ENCODE measurements at regions not wholly inside any gene's neighbourhood (a gene's known extent, or its start where the extent isn't known, plus 50 kb on each side); places are given as distances from the start of the nearest gene placed in this dataset.

DNA sequence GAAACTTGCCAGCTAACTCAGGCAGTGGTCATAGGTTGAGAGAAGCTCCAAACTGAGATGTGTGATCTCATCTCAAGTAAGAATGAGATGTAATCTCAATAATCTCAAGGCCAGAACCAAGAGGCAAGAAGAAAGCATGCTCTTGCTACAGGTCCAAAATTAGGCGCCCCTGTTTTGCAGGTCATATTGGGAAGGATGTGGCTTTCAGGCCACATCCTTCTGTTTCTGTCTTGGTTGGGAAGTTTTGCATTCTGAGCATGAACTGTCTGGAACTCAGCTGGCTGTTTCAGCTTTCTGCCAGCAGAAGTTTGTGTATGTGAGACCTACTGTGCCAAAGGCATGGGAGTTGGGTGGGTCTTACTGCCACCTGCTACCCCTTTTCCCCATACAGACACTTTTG is 67.5 kb upstream of the MS4A8 start:
- TF ChIP-seq CTCF (conservative IDR thresholded peaks at IDR 0.05), result no peak
- Mint-ChIP-seq H3K4me1 (peaks cover 0 to 3% of the 10 kb centered on the region in 2 experiments; a peak in 1 of 4 replicates), H3K9me3 (peaks cover 8 to 10% of the 10 kb centered on the region in 2 experiments; a peak in 4 of 5 replicates), H3K36me3 (ENCODE audit: insufficient read depth in 1 of 3, low read depth in 3 of 3) (no peaks in the 10 kb centered on the region; a peak in 2 of 7 replicates), H3K27me3 (ENCODE audit: low read depth) (no peaks in the 10 kb centered on the region), H3K4me3 (no peak overlapping the region), H3K27ac (no peak overlapping the region)
- no peak overlapping the region for H4K8ac ChIP-seq (replicated peaks; ENCODE audit: insufficient read length, low read depth, low read length)
- H3K18ac ChIP-seq (ENCODE audit: insufficient read length, low read depth, low read length), result no peak overlapping the region
- H3K4me1 ChIP-seq (ENCODE audit: insufficient read depth, low read length), result no peaks in the 10 kb centered on the region
- H4K20me1 ChIP-seq (ENCODE audit: control insufficient read depth, insufficient read depth, insufficient read length), result no peaks in the 10 kb centered on the region
- H3K4ac ChIP-seq (ENCODE audit: low read depth, low read length), result no peak overlapping the region
- H3K4me2 ChIP-seq (ENCODE audit: insufficient read depth, insufficient read length, low read length), result no peak overlapping the region
- no peak overlapping the region for H4K5ac ChIP-seq (ENCODE audit: insufficient read length, low read depth, low read length)
- no peak overlapping the region for H2AK5ac ChIP-seq (ENCODE audit: insufficient read length, low read length)
- no peak for DNase-seq
- H3K14ac ChIP-seq (ENCODE audit: insufficient read depth, low read length), result no peak overlapping the region
- no peak overlapping the region for H2BK20ac ChIP-seq (ENCODE audit: low read depth, low read length, poor library complexity, severe bottlenecking)
- no peak overlapping the region for H3K23ac ChIP-seq (ENCODE audit: insufficient read length, low read depth, low read length)
- no peaks in the 10 kb centered on the region for H3K27me3 ChIP-seq (ENCODE audit: insufficient read depth, low read length)
- H2BK12ac ChIP-seq (ENCODE audit: insufficient read length, low read depth, low read length), result no peak overlapping the region
- no peak overlapping the region for H2BK5ac ChIP-seq (ENCODE audit: insufficient read length, low read length)
- H3K9ac ChIP-seq (ENCODE audit: extremely low read depth, insufficient read length, low read length), result no peak overlapping the region
- no peaks in the 10 kb centered on the region for H3K79me1 ChIP-seq (ENCODE audit: insufficient read depth, low read depth, low read length, poor library complexity, severe bottlenecking)
- H3K9me3 ChIP-seq (ENCODE audit: control insufficient read depth, low read depth, low read length), result no peaks in the 10 kb centered on the region
- H3K56ac ChIP-seq (ENCODE audit: insufficient read length, low read depth, low read length), result no peak overlapping the region
- H3K23me2 ChIP-seq (ENCODE audit: insufficient read length, low read depth, low read length, poor library complexity, severe bottlenecking), result no peaks in the 10 kb centered on the region
- no peaks in the 10 kb centered on the region for H3K79me2 ChIP-seq (ENCODE audit: insufficient read depth, low read length)
- H2BK120ac ChIP-seq (ENCODE audit: low read depth, low read length, poor library complexity, severe bottlenecking), result no peak overlapping the region
- H3K27ac ChIP-seq (ENCODE audit: insufficient read length, low read depth, low read length), result no peak overlapping the region
- no peak overlapping the region for H4K91ac ChIP-seq (ENCODE audit: insufficient read length, low read depth, low read length)
- H3T11ph ChIP-seq (ENCODE audit: low read length), result no peak overlapping the region
- no peak overlapping the region for H2AFZ ChIP-seq (ENCODE audit: low read length)
- no CpG with 5 or more reads among the region's 1 CpG for WGBS (ENCODE audit: extremely low coverage, insufficient read length, low lambda C conversion rate)
- H2BK15ac ChIP-seq (ENCODE audit: low read depth, low read length), result no peak overlapping the region

Data from H9 (cell line).